ENCODE measurements at regions not wholly inside any gene's neighbourhood (a gene's known extent, or its start where the extent isn't known, plus 50 kb on each side); places are given as distances from the start of the nearest gene placed in this dataset.
A peak's percentile ranks its signal among the peaks of the same experiment; 100 is the strongest.
"Not testable (repeated sequence)": the region's sequence is repeated elsewhere in the genome, so short reads cannot be mapped to it uniquely, and the experiment has no call there.

- DNase-seq: no peak
Measured at GRCh38 chr1:245062741-245063305, 92.0 kb upstream of the KIF26B start.

GRCh38 chr1:245061808-245062207 lies 93.0 kb upstream of the KIF26B start:
- not testable (repeated sequence) for DNase-seq

- DNase-seq: peak; percentile 59 to 64
Measured at GRCh38 chr1:245060684-245061374, 94.0 kb upstream of the KIF26B start.

DNA sequence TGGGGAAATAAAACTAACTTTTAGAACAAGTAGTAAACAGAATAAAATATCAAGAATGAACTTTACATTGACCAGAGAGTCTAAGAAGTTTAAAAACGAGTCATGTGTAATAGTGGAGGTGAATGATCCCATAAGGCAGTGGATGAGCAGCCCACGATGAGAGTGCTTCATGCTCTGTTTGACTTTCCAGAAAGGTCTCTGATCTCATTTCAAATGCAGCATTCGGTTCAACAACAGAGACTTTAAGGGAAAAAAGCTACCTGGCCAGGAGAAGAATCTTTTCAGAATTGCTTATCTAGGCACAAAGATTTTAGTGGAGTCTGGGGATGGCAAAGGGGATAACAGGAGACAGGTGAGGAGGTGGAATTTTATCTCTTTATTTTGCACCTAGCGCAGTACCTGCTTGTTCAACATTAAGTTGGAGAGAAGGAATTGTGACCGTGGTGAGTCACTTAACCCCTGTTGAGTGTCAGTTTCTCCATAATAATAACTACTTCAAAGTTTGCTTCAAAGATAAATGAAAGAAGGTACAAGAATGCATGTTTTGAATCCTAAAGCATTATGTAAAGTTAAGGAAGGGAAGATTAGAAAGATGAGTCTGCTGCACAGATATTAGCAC lies 94.9 kb upstream of the KIF26B start:
- no peak for DNase-seq

DNA sequence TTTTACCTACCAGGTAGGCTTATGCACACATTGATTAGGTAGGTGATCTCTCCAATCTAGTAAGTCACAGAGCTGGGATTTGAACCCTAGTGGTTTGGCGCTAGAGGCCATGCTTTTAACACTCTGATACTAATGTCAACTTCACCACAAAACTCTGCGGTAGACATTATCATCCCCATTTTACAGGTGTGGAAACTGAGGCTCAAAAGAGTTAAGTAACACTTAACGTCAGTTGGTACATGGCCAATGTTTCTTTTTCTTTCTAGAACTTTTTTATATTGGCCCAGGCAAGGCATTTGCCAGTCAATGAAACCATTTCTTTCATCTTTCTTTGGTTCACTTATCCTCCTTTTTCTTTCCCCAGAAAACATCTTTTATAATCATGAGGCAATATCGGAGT lies 95.9 kb upstream of the KIF26B start:
- DNase-seq: no peak

- DNase-seq: no peak
Measured at GRCh38 chr1:245058436-245058835, 96.3 kb upstream of the KIF26B start.

- DNase-seq: no peak
Measured at GRCh38 chr1:245056913-245057312, 97.9 kb upstream of the KIF26B start.

- DNase-seq: not testable (repeated sequence)
Measured at GRCh38 chr1:245056296-245056695, 98.5 kb upstream of the KIF26B start.

GRCh38 chr1:245055752-245056151 lies 99.0 kb upstream of the KIF26B start:
- DNase-seq: no peak

- no peak for DNase-seq
Measured at GRCh38 chr1:245054507-245055270, 100.1 kb upstream of the KIF26B start.

GRCh38 chr1:245054105-245054504 lies 100.7 kb upstream of the KIF26B start:
- no peak for DNase-seq

GRCh38 chr1:245052258-245052657 lies 102.5 kb upstream of the KIF26B start:
- no peak for DNase-seq

DNA sequence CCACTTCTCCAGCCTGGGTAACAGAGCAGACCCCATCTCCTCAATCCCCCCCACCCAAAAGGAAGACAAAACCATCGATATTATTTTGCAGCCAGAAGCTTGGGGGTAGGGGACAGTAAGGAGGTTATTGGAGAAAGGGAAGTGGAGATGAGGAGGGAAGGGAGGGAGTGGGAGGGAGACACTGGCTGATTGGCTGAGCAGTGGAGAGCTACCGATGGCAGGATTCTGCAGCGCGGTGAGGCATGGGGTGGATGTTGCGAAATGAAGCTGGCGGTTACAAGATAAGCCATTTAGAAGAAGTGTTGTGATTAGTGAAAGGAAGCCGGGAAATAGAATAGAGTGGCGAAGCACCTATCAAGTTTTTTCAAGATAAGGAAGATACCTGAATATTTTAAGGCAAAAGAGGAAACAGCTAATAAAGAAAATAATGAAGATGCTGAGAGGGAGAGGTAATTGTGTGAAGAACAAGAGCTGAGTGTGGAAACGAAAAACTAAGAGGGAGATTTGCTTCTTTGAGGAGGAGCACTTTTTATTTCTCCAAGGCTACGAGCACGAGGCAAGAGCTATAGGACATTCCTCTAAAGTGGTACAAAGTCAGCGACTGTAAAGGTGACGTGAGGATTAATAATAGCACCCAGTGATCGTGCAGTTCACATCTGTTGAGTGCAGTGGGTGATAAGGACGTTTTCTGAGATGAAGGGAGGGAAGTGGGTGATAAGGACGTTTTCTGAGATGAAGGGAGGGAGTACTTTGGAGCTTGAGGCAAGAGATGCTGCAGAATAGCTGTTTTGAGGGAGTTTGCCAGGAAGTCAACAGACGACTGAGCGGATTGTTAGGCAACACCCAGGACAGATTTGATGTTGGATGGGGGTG lies 103.2 kb upstream of the KIF26B start:
- DNase-seq: peak; percentile 46 to 49

- DNase-seq: no peak
Measured at GRCh38 chr1:245046769-245047168, 108.0 kb upstream of the KIF26B start.

GRCh38 chr1:245046315-245046714 lies 108.5 kb upstream of the KIF26B start:
- DNase-seq: no peak

DNA sequence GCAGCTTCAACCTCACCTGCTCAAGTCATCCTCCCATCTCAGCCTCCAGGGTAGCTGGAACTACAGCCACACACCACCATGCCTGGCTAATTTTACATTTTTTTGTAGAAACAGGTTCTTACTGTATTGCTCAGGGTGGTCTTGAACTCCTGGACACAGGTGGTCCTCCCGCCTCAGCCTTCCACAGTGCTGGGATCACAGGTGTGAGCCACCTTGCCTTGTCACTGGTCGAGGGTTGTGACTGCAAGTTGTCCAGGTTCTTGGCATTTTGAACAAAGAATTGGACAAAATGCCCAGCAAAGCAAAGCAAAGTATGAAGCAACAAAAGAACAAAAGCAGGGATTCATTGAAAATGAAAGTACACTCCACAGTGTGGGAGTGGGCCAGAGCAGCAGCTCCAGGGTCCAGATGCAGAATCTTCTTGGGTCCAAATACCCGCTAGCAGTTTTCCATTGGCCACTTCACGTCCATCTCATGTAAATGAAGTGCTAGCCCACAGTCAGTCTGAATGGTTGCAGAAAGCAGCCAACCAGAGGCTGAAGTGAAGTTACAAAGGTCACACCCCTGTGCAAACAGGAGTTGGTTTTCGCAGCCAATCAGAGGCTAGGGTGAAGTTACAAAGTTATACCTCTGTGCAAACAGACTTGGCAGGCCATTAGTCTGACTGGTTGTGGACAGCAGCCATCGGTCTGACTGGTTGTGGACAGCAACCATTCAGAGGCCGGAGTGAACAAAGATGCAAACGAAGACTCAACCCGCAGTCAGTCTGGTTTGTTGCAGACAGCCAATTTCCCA lies 109.5 kb upstream of the KIF26B start:
- DNase-seq: no peak

- peak in 1 of 2 donors; percentile 24 for DNase-seq
Measured at GRCh38 chr1:245043611-245043940, 111.2 kb upstream of the KIF26B start.

- no peak for DNase-seq
Measured at GRCh38 chr1:245041058-245041698, 113.6 kb upstream of the KIF26B start.

- DNase-seq: no peak
Measured at GRCh38 chr1:245039196-245039595, 115.6 kb upstream of the KIF26B start.

DNA sequence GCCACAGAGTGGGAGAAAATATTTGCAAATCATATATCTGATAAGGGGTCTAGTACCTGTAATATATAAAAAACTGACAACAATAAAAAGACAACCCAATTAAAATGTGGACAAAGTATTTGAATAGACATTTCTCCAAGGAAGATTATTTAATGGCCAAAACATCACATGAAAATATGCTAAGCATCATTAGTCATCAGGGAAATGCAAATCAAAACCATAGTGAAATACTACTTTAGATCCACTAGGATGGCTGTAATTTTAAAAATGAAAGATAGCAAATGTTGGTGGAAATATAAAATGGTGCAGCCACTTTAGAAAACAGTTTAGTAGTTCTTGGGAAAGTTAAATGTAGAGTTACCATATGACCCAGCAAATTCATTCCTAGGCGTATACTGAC lies 118.7 kb upstream of the KIF26B start:
- no peak for DNase-seq

Measured in right lung (tissue), 2 donors.